Natural killer cell (primary cell): ENCODE measurements at regions not wholly inside any gene's neighbourhood (a gene's known extent, or its start where the extent isn't known, plus 50 kb on each side); places are given as distances from the start of the nearest gene placed in this dataset.

ENCODE experiments used
- ATAC-seq, 3 donors: fragments of 150-1000 bp in 2 of 3; fragments of 200-7000 bp in 1 of 3; cut with Tn5 transposase; 1 replicate in 1 of 3; 2 replicates in 2 of 3; pipeline ENCODE4 v1.10.0; 2021; ENCODE audit warnings: mild to moderate bottlenecking in 2 of 3, moderate library complexity in 2 of 3
- DNase-seq, 2 donors: peaks; one replicate each; pipeline versions ENCODE4 v3.0.0 to v3.0.0-alpha.2; 2013 to 2021; ENCODE audit warnings: mixed read lengths in 1 of 2
- H3K27ac ChIP-seq: one replicate; pipeline ENCODE4 v1.5.1; 2013; ENCODE audit warnings: mild to moderate bottlenecking, low read length
- H3K27me3 ChIP-seq: one replicate; pipeline ENCODE4 v1.6.1; 2013; ENCODE audit warnings: low read length; ENCODE audit not compliant: control insufficient read depth, insufficient read depth
- H3K36me3 ChIP-seq: one replicate; pipeline ENCODE4 v1.6.1; 2013; ENCODE audit warnings: low read length; ENCODE audit not compliant: control insufficient read depth, insufficient read depth
- H3K4me1 ChIP-seq: one replicate; pipeline ENCODE4 v1.6.1; 2013; ENCODE audit warnings: low read length; ENCODE audit not compliant: control insufficient read depth, insufficient read depth
- H3K4me3 ChIP-seq: one replicate; pipeline ENCODE4 v1.5.1; 2013; ENCODE audit warnings: low read length
- H3K9me3 ChIP-seq: one replicate; pipeline ENCODE4 v1.6.1; 2013; ENCODE audit warnings: low read length; ENCODE audit not compliant: control insufficient read depth, insufficient read depth
- H3K27ac Mint-ChIP-seq, 2 donors: one replicate each; pipeline ENCODE4 v1.8.0; 2022; ENCODE audit warnings: mild to moderate bottlenecking in 2 of 2, mixed read lengths in 2 of 2, moderate library complexity in 1 of 2
- H3K27me3 Mint-ChIP-seq, 2 donors: one replicate each; pipeline ENCODE4 v1.8.0; 2022; ENCODE audit warnings: low read depth in 2 of 2, mixed read lengths in 2 of 2
- H3K36me3 Mint-ChIP-seq: one replicate; pipeline ENCODE4 v1.8.0; 2022; ENCODE audit warnings: mixed read lengths
- H3K4me1 Mint-ChIP-seq, 2 donors: one replicate each; pipeline ENCODE4 v1.8.0; 2022; ENCODE audit warnings: mixed read lengths in 2 of 2
- H3K4me3 Mint-ChIP-seq: one replicate; pipeline ENCODE4 v1.8.0; 2022; ENCODE audit warnings: mild to moderate bottlenecking, moderate library complexity, mixed read lengths
- H3K9me3 Mint-ChIP-seq, 2 donors: one replicate each; pipeline ENCODE4 v1.8.0; 2022; ENCODE audit warnings: mixed read lengths in 2 of 2
- CTCF ChIP-seq: fragments of 200-600 bp; IDR thresholded peaks from one replicate; pipeline ENCODE4 v1.8.0; 2022; ENCODE audit warnings: antibody characterized with exemption
- WGBS: methylation state at CpG from one replicate; pipeline ENCODE4 v1.1.7; 2013; ENCODE audit warnings: missing lambda C conversion rate; ENCODE audit not compliant: insufficient coverage; 5-methylcytosine and 5-hydroxymethylcytosine counted together
- intact Hi-C: fragments of 100-400 bp; cut with micrococcal nuclease; formaldehyde crosslinking; loops from one replicate; pipeline ENCODE4 v1.14.2; 2022

- Histone ChIP-seq H3K4me3 (no peak overlapping the region), H3K9me3 (no peaks in the 10 kb centered on the region), H3K36me3 (no peaks in the 10 kb centered on the region), H3K27ac (no peak overlapping the region), H3K4me1 (no peaks in the 10 kb centered on the region), H3K27me3 (no peaks in the 10 kb centered on the region)
- ATAC-seq (no peak), DNase-seq (no peak)
- TF ChIP-seq CTCF, result no peak
- no peaks in the 10 kb centered on the region for H3K36me3 Mint-ChIP-seq
- no peaks in the 10 kb centered on the region for H3K27me3 Mint-ChIP-seq
- intact Hi-C loops, result no loop called here
- WGBS, result 80% methylated on average over 2 of the region's 2 CpGs
- H3K4me1 Mint-ChIP-seq, result no peaks in the 10 kb centered on the region
- peaks cover 0 to 4% of the 10 kb centered on the region in 2 donors for H3K9me3 Mint-ChIP-seq
- no peak overlapping the region for H3K27ac Mint-ChIP-seq
- no peak overlapping the region for H3K4me3 Mint-ChIP-seq
These were observed 474.0 kb upstream of the GJE1 start for GRCh38 chr6:141658696-141659095.

GRCh38 chr6:141657812-141658211, 474.9 kb upstream of the GJE1 start:
- intact Hi-C loops, result no loop called here
- peaks cover 0 to 4% of the 10 kb centered on the region in 2 donors for H3K9me3 Mint-ChIP-seq
- no peaks in the 10 kb centered on the region for H3K36me3 ChIP-seq
- no peaks in the 10 kb centered on the region for H3K4me1 Mint-ChIP-seq
- H3K4me3 Mint-ChIP-seq, result no peak overlapping the region
- no peaks in the 10 kb centered on the region for H3K9me3 ChIP-seq
- WGBS, result 79% methylated on average over 1 of the region's 1 CpG
- TF ChIP-seq CTCF, result no peak
- no peak overlapping the region for H3K4me3 ChIP-seq
- ATAC-seq (no peak), DNase-seq (no peak)
- no peaks in the 10 kb centered on the region for H3K27me3 ChIP-seq
- H3K36me3 Mint-ChIP-seq, result no peaks in the 10 kb centered on the region
- H3K27me3 Mint-ChIP-seq, result no peaks in the 10 kb centered on the region
- H3K27ac Mint-ChIP-seq, result no peak overlapping the region
- H3K4me1 ChIP-seq, result no peaks in the 10 kb centered on the region
- no peak overlapping the region for H3K27ac ChIP-seq

- WGBS, result 90% methylated on average over 1 of the region's 1 CpG
- H3K36me3 Mint-ChIP-seq, result no peaks in the 10 kb centered on the region
- H3K36me3 ChIP-seq, result no peaks in the 10 kb centered on the region
These were observed 479.1 kb upstream of the GJE1 start for GRCh38 chr6:141653590-141653989.

More at GRCh38 chr6:141653590-141653989, 479.1 kb upstream of the GJE1 start:
- Histone ChIP-seq H3K27ac (no peak overlapping the region), H3K9me3 (no peaks in the 10 kb centered on the region), H3K4me3 (no peak overlapping the region), H3K4me1 (no peaks in the 10 kb centered on the region), H3K27me3 (no peaks in the 10 kb centered on the region)
- Mint-ChIP-seq H3K4me1 (no peaks in the 10 kb centered on the region), H3K27ac (no peak overlapping the region), H3K27me3 (no peaks in the 10 kb centered on the region), H3K9me3 (peaks cover 4% of the 10 kb centered on the region in 2 donors), H3K4me3 (no peak overlapping the region)
- no peak for ATAC-seq
- TF ChIP-seq CTCF, result no peak
- peak in 1 of 2 donors; percentile 6 for DNase-seq
- intact Hi-C loops, result no loop called here
